Fibroblast of skin of back (primary cell): ENCODE measurements at regions not wholly inside any gene's neighbourhood (a gene's known extent, or its start where the extent isn't known, plus 50 kb on each side); places are given as distances from the start of the nearest gene placed in this dataset.
"Not testable (repeated sequence)": the region's sequence is repeated elsewhere in the genome, so short reads cannot be mapped to it uniquely, and the experiment has no call there.

Source experiments
- DNase-seq: peaks from one replicate; pipeline ENCODE4 v3.0.0-alpha.2; 2013

DNA sequence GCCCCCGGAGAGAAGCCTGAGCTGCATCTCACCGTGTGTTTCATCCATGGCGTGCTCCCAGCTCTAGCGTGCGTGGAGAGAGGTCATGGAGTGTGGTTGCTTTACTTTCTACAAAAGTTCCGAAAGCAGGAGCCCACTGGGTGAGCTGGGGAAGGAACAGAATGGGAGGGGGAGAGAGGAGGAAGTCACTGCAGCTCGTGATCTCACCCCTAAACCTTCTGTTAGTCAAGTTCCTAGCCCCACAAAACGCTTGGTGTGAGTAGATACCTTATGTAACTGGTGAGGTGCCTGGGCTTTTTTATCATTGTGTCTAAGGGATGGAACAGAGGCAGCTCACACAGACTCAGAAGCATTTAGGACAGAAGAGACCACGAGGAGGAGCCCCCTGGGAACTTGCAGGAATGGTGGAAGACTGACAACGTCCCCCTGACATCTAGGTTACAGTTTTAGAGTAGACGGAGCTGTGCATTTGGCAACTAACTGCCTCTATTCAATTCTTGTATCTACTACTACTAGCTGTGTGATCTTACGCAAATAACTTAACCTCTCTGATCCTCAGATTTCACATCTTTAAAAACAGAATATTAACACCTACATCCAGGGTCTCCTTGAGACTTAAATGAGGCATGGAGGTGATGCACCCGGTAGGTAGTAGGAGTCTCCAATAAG is 123.3 kb downstream of the ARL4C start:
- DNase-seq = no peak

DNA sequence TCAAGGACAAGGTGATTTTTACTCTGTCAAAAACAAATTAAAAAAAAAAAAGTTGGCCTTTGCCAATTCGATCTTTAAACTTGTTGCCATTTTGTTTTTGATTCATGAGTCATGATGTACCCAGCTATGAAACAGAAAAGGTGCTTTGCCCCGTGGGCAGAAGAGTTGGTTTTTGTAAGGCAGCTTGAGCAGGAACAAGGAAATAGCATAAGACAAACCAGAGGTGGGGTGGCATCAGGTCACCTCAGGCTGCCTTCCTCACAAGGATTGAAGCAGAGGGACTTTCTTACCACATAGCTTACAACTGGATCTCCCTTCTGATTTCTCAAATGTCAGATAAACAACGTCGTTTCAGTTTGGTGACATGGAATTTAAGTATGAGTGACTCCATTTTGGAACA is 123.8 kb downstream of the ARL4C start:
- DNase-seq = no peak

DNA sequence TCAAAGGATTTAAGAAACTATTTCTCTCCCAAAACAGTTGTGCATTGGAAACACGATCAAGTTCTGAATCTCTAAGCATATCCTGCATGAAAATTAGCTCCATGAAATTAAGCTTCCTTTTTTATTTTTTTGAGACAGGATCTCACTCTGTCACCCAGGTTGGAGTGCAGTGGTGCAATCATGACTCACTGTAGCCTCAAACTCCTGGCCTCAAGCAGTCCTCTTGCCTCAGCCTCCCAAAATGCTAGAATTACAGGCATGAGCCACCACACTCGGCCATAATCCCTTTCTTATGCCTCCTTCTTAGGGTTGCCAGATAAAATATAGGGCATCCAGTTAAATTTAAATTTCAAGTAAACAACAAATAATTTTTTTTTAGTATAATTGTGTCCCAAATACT is 124.4 kb downstream of the ARL4C start:
- DNase-seq = no peak

DNA sequence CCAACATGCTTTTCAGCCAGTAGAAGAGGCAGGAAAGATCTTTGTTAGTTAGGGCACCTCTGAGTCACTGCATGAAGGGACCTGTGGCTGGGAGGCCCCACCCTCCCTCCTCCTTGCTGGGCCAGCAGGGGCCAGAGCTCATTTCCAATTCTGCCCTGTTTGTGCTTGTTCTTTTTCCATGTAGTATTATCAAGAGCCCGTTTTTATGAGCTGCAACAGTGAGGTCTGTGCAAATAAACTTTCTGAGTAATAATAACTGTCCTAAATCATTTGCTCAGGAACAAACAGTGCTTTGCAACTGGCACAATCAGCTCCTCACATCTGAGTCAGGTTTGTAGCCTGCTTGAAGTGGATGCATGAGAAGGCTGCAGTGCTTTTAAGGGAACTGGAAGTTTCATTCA is 128.0 kb downstream of the ARL4C start:
- peak; percentile 42 for DNase-seq

DNA sequence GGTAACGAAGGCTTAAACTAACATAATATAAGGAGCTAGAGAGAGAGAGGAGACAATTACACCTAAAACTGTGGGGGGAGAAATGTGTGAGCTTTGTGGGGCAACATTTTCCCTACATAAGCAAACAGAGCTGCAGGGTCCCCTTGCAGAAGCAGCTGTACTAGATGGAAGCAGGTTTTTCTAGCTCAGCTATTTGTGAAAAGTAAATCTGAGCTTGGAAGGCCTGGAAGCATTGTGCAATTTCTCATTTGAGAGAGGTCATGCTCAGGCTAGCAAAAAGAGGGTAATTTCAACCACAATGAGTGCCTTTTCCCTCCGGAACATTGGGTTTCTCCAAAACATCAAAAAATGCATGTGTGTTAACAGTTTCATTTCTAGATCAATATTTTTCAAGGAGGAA is 130.0 kb downstream of the ARL4C start:
- no peak for DNase-seq

DNA sequence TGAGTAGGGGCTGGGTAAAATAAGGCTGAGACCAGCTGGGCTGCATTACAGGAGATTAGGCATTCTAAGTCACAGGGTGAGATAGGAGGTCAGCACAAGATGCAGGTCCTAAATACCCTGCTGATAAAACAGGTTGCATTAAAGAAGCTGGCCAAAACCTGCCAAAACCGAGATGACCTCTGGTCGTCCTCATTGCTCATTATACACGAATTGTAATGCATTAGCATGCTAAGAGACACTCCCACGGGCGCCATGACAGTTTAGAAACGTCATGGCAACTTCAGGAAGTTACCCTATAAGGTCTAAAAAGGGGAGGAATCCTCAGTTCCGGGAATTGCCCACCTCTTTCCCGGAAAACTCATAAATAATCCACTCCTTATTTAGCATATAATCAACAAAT is 132.2 kb downstream of the ARL4C start:
- no peak for DNase-seq

DNA sequence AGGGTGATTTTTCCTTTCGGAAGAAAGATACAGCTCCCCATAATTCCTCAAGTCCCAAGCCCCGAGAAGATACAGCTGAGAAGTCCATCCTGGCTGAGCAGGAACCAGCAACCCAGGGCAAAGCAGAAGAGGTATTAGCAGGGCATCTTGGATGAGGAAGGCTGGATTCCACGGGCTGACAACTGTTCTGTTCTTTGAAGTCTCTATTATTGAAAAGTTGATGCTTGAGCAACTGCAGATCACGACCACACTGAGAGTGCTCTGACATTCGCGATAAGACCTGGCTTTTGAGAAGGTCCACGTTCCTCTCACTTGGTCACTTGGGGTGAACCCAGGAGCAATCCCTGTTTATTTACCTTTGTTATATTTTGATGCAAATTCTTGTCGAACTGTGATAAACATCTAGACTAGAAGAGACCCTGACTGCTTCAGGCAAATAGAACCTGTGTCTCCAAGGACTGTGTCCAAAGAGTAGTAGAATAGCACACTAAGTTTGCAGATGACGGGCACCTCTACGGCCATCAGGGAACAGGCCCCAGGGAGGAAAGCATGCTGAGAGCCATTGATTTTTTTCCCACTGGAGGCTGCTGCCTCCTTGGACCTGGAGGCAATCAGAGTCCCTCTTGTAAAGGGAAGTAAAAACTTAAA is 133.1 kb downstream of the ARL4C start:
- no peak for DNase-seq

DNA sequence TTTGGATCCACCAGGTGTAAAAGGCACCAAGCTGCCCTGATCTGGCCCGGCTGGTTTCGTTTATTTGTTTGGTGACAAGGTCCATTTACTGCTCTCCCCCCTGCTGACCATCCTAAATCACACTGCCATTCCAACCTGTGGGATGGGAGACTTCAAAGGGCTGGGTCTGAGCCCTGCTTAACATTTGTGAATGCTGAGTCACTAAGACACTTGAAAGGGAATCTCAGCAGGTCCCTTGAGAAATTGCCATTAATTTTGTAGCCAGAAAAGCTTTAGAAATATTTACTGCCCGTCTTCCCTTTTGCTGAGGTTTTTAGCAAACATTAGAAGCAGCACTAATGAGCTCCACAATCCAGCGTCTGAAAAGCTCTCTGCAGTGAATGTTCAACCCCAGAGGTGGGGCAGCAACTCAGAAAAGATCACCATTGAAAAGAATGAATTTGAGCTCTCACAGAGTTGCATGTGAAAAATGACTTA is 133.8 kb downstream of the ARL4C start:
- DNase-seq = peak; percentile 50

DNA sequence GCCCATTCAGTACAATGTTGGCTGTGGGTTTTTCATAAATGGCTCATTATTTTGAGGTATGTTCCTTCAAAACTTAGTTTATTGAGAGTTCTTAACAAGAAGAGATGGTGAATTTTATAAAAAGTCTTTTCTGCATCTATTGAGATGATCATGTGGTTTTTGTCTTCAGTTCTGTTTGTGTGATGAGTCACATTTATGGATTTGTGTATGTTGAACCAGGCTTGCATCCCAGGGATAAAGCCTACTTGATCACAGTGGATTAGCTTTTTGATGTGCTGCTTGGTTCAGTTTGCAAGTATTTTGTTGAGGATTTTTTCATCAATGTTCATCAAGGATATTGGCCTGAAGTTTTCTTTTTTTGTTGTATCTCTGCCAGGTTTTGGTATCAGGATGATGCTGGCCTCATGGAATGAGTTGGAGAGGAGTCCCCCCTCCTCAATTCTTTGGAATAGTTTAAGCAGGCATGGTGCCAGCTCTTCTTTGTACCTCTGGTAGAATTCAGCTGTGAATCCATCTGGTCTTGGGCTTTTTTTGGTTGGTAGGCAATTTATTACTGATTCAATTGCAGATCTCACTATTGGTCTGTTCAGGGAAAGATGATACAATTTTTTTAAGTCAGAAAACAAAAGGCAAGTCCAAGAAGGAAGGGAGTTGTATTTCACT is 136.4 kb downstream of the ARL4C start:
- peak; percentile 71 for DNase-seq

DNA sequence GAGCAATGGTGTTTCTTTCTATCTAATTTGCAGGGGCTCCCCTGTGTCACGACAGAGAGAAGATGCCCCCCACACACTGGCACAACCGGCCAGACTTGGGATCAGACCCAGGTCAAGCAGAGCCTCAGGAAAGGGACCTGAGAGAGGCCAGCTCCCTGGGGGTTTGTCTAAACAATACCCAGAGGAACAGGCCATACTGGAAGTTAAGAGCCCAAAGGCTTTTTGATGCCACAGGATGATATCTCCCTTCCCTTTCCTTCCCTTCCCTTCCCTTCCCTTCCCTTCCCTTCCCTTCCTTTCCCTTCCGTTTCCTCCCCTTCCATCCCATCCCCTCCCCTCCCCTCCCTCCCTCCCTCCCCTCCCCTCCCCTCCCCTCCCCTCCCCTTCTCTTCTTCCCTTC is 139.2 kb downstream of the ARL4C start:
- DNase-seq = no peak

DNA sequence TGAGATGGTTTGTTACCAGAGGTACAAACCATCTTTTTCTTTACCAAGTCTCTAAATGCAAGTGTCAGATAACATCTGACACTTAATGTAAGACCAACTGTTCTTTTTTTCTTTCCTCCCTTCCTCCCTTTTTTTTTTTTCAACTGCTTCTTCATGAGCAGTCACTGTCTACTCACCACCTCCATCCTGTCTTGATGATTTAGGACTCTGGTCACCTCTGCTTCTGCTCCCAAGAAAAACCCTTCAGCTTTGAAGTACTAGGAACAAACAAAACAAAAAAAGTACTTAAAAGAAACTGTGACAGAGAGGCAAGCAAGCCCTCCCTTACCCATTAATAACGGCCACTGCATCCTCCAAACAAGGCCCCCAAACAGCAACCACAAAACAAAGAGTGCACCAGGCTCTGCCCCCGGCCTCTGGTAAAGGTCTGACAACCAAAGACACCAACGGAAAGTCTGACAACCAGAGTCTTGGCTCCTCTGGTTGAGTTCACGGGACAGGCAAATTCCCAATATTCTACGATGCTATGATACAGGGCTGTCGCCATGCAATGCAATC is 141.0 kb downstream of the ARL4C start:
- no peak for DNase-seq

DNA sequence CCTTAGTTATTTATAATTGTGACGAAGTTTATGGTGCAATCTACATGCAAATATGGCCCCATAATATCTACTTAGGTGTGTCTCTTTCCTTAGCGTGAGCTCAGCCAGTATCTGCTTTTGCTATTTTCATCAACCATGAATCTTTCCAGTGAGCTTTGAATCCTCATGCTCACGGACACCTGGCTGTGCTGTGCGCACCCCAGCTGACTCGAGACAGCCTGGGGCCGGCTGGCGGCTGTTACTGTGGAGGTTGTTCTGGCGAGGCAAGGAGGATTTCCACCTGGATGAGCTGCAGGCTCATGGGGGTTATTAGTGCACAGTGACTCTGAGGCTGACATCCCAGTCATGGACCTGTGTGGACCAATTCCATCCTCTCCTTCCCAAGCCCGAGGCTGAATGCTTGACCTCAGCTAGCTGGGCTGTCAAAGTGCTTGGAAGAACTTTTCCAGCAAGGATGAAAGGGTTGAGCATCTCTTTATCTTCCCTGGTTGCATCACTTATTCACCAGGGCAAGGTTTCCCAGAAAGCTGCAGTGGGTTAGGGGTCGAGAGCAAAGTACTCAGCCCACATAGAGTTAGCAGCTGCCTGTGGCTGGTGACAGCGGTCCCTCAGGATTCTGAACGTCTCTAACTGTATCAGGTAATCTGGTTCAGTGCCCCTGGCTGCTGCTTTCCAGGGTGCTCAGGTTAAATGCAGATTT is 141.7 kb downstream of the ARL4C start:
- no peak for DNase-seq

DNA sequence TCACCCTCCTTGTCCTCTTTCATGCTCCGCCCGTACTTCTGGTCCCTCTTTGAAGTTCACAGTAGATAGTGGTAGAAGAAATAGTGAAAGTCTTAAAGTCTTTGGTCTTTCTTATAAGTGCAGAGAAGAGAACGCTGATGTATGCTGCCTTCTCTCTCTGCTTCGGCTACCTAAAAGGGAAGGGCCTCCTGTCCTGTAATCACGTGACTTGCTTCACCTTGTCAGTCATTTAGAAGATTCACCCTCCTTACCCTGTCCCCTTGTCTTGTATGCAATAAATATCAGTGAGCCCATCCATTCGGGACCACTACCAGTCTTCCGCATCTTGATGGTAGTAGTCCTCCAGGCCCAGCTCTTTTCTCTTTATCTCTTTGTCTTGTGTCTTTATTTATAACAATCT is 144.6 kb downstream of the ARL4C start:
- DNase-seq = no peak

DNA sequence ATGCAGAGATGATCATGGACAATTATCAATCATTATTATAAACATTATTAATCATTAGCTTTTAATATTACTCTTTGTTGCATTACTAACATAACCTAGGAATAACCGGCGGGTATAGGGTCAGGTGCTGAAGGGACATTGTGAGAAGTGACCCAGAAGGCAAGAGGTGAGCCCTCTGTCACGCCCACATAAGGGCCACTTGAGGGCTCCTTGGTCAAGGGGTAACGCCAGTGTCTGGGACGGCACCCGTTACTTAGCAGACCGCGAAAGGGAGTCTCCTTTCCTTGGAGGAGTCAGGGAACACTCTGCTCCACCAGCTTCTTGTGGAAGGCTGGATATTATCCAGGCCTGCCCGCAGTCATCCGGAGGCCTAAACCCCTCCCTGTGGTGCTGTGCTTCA is 145.0 kb downstream of the ARL4C start:
- DNase-seq = not testable (repeated sequence)

DNA sequence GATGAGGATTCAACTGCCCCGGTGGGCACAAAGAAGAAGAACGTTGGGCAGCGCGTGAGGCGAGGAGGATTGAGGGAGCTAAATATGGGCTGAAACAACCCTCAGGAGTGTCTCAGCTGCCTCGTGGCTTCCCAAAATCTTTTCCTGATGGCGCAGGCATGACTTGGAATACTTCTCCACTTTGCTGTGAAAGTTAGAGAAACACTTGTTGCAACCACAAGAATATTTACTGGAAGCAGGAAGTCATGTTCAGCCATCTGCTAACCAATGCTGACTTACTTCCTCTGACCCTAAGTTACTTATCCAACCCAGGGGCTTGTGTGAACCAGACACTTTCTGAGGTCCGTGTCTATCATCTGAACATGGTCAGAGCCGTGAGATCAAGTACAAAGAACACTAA is 148.8 kb downstream of the ARL4C start:
- DNase-seq = peak; percentile 22

DNA sequence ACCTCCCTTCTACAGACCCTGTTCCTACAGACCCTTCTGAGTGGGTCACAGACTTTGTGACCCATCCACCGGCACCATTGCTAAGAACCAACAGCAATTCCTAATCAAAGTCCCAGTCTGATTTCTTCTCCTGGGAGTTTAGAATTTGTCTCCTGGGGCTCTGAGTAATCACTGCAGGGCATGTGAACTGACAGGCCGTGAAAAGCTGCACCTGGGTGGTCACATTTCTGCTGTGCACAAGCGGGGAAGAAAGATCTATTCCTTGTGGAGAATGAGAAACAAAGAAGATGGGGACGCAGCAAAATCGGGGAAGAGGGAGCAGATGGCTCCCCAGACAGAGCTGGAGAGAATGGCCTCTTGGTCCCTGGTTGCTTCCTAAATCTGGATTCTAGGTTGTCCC is 151.0 kb downstream of the ARL4C start:
- DNase-seq = no peak

DNA sequence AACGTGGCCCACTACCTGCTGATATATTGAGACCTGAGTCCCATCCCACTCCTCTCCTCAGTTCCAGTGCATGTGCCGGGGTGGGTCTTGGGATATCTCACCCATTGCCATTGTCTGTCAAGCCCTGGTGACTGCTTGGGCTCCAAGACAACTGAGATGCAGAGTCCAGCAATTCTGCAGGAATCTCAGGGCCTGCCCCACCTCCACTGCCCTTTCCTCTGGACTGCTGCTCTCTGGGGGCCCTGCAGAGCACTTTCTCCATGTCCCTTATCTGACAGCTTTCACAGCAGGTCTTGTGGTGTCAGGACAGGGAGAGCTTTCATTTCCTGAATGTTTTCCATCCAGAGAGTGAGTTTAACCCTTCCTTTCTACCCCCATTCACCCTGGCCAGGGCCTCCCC is 152.9 kb downstream of the ARL4C start:
- DNase-seq = no peak

DNA sequence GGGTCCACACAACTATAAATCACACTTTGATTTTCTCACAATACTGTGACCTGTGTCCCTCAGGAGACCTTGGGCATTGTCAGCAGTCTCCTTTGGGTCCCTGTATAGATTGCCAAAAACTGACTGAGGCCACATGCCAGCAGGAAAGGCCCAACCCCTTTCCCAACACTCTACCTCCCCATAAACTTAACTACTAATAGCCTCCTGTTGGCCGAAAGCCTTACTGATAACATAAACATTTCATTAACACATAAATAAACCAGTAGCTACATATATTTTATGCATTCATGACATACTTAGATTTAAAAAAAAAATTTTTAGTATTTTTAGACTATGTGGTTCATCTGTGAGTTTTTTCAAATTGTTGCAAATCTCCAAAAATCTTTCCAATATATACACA is 153.5 kb downstream of the ARL4C start:
- no peak for DNase-seq

DNA sequence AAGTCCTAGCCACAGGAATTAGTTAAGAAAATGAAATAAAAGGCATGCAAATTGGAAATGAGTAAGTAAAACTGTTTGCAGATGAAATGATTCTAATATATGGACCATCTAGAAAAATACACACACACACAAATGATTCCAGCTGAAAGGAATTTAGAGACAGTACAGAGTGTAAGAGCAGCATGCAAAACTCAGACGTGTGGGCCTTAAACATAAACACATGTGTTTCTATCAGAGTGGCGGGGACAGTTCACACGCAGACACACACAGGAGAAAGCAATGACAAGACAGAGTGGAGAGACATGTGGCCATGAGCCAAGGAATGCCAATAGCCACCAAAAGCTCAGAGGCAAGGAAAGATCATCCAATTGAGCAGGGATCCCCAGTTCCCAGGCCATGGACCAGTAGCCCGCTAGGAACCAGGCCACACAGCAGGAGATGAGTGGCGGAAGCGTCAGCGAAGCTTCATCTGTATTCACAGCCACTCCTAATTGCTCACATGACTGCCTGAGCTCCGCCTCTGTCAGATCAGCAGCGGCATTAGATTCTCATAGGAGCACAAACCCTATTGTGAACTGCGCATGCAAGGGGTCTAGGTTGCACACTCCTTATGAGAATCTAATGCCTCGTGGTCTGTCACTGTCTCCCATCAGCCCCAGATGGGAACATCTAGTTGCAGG is 155.4 kb downstream of the ARL4C start:
- peak; percentile 94 for DNase-seq

DNA sequence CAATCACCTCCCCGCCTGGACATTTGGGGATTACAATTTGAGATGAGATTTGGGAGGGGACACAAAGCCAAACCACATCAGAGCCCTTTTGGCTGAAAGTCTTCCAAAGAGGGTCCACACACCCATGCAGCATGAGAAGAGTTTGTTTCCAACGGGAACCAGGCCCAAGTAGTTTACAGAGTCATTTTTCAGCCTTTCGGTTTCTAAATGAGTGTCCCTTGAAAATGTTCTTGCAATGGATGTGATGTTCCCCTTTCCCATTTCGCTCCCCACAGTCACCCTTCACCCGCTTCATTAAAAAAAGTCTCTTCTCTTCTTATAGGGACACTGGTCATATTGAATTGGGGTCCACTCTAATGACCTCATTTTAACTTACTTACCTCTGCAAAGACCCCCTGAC is 157.4 kb downstream of the ARL4C start:
- DNase-seq = no peak

DNA sequence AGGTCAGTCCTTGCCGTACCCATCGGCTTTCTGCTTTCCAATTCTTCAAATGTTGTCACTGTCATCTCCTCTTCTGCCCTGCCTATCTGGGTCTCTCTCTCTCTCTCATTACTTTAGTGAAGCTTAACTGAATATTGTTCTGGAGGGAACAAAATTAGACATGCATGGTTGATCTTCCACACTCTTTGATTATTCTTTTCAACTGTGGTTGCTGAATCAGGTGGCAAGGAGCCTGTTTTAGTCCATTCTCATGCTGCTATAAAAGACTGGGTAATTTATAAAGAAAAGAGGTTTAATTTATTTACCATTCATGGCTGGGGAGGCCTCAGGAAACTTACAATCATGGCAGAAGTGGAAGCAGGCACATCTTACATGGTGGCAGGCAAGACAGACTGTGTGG is 157.9 kb downstream of the ARL4C start:
- no peak for DNase-seq

DNA sequence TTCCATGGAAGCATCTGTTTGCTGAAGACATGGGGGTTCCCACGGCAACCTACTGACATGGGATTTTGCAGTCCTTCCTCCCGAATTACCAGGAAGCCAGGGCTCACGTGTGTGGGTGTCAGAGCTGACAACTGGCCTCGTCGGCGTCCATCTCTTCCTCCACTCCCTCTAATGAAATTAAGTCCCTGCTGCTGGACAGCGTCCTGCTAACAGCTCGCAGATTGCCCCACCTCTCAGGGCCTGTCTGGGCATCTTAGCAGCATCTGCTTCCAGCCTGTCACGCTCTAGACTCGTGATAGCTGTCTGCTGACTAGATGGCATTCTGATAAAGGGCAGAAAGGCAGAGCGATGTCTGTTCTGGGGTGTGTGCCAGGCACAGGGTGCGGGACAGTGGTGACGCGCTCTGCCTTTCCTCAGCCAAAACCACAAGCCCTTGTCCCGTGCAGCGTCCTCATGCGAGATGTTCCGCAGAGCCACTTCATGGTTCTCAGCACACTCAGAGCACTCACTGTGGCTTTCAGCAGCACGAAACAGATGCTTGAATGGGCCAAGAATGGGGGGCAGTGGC is 161.1 kb downstream of the ARL4C start:
- DNase-seq = peak; percentile 77
